Motor neuron (in vitro differentiated cells): ENCODE measurements at regions not wholly inside any gene's neighbourhood (a gene's known extent, or its start where the extent isn't known, plus 50 kb on each side); places are given as distances from the start of the nearest gene placed in this dataset.
A peak's percentile ranks its signal among the peaks of the same experiment; 100 is the strongest.

Experiments used
- ATAC-seq, 8 experiments: fragments of 200-7000 bp; cut with Tn5 transposase; replicated peaks in 6 of 8; 2 replicates each; pipeline ENCODE4 v1.8.0; 2021; ENCODE audit warnings: mild to moderate bottlenecking in 8 of 8, moderate library complexity in 8 of 8
- H3K27ac ChIP-seq, 2 donors: fragments of 250-450 bp; sonication (Bioruptor Pico); 2 replicates each; pipeline ENCODE4 v1.9.0; 2021; ENCODE audit warnings: antibody characterized with exemption in 2 of 2, mild to moderate bottlenecking in 2 of 2, moderate library complexity in 1 of 2
- H3K4me1 ChIP-seq, 2 donors: fragments of 250-450 bp; sonication (Bioruptor Pico); replicated peaks in 1 of 2; 2 replicates each; pipeline ENCODE4 v1.6.1; 2021; ENCODE audit warnings: antibody characterized with exemption in 2 of 2, mild to moderate bottlenecking in 2 of 2, moderate library complexity in 1 of 2
- H3K4me3 ChIP-seq, 5 donors: fragments of 250-450 bp; sonication (Bioruptor Pico); 2 replicates each; pipeline ENCODE4 v1.9.0; 2021; ENCODE audit warnings: antibody characterized with exemption in 5 of 5, mild to moderate bottlenecking in 5 of 5, moderate library complexity in 4 of 5
- WGBS, 10 experiments: fragments of 450-650 bp; shearing (Covaris generic); methylation state at CpG; one replicate each; pipeline ENCODE4 v1.0.0; 2022; 5-methylcytosine and 5-hydroxymethylcytosine counted together
- in situ Hi-C, 9 experiments: fragments of 400-800 bp; cut with MboI; loops; one replicate each; pipeline ENCODE4 v1.15.0; 2021; ENCODE audit warnings: low sequenced_read_pairs in 9 of 9, low pct_unique_long_range_greater_than_20kb in 2 of 9; ENCODE audit not compliant: unreplicated experiment in 9 of 9

DNA sequence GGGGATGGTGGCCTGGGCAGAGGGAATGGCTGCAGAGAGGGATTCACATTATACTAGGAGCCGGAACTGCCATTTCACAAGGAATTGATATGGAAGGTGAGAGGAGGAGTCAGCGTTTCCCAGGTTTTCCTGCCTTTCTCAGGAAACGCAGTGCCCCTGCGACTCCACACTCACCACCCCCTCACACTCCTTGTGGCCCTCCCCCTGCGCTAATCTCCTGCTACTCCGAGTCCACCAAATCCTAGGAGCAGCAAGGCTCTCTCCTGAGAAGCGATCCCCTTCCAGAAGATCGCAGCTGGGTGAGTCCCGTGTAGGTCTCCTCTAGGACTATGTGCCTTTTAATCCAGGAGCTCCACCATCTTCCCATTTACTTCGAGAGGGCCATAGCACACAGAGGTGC lies 140.6 kb downstream of the VAPA start:
- H3K27ac ChIP-seq, result no peak overlapping the region
- ATAC-seq, result no peak
- WGBS, 10 experiments, result 80 to 100% (median 83%) methylated on average over 1 to 3 of the region's 10 CpGs; no CpG with 5 or more reads in 7 of the 10 experiments
- in situ Hi-C loops, result no loop called here
- peaks cover 0 to 6% of the 10 kb centered on the region in 2 donors for H3K4me1 ChIP-seq
- H3K4me3 ChIP-seq, result no peak overlapping the region

DNA sequence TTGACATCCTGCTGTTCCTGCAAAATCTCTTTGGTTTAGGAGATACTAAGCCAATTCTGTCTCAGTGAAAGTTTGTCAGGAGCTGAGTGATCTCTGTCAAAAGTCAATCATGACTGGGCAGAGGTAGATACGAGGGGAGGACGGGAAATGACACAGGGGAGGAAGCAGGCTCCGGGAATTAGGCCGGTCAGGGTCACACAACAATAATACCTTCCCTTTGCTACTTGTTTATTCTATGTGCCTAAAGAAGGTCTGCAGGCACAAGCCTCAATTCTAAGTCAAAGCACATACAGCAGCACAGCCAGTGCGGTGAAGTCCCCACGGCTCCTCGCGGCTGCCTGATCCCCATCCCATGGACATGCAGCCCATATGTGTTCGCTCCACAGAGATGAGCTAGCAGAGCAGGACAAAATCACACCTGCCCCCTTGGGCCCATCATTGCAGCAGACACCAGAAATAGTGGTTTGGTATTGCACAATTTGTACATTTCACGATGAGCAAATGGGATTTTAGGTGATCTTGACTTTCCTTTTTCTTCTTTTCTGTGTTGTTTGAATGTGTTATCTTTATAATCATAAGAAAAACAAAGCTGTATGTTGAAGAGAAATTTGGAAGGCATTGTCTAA lies 141.4 kb downstream of the VAPA start:
- ATAC-seq, result no peak
- in situ Hi-C loops, result no loop called here
- 91 to 100% (median 98%) methylated on average over 1 to 9 of the region's 10 CpGs; no CpG with 5 or more reads in 3 of the 10 experiments for WGBS, 10 experiments
- H3K27ac ChIP-seq, result no peak overlapping the region
- H3K4me1 ChIP-seq, result peaks cover 0 to 6% of the 10 kb centered on the region in 2 donors
- H3K4me3 ChIP-seq, result no peak overlapping the region

DNA sequence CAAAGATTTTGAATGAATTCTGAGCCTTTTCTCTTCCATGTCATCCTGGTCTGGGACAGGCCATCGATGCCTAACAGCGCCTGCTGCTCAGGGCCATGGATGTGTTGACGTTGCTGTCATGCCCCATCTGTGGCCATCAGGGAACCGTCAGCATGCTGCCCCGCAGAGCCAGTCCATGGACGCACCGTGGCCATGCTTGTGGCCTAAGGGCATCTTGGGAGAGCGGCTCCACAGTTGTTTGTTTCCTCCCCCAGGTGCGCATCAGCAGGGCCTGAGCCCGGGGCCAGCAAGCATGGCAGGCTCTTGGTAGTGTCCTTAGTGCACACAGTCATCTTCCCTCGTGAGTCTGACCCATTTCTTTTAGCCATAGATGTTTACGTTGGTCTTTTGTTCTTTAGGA lies 142.7 kb downstream of the VAPA start:
- no peak overlapping the region for H3K27ac ChIP-seq
- H3K4me1 ChIP-seq, result peaks cover 11 to 13% of the 10 kb centered on the region in 2 donors
- no peak for ATAC-seq
- H3K4me3 ChIP-seq, result no peak overlapping the region
- 68 to 100% (median 94%) methylated on average over 1 to 9 of the region's 12 CpGs; no CpG with 5 or more reads in 3 of the 10 experiments for WGBS, 10 experiments
- in situ Hi-C loops, result no loop called here

DNA sequence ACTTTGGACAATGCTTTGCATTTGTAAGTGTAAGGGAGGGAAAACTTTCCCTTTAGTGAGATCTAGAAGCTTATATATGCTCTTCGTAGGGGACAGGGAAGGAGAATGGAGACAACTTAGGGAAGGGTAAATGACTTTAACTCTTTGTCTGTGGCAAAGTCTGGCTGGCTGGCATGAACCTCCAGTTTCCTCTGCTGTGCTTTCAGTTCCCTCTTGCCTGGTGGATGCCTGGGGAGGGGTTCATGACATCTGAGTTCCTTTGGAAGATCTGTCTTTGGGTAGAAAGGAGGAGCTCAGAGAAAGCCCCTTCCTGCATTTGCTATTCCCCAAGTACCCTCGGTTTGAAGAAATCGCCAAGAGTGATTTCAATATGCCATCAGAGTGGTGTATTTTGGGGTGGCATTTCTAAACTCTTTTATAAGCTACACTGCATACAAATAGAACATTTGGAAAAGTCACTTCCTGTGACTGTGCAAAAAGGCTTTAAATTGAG lies 143.6 kb downstream of the VAPA start:
- no peak overlapping the region for H3K4me3 ChIP-seq
- WGBS, 10 experiments, result 14 to 100% (median 85%) methylated on average over 1 to 3 of the region's 3 CpGs; no CpG with 5 or more reads in 5 of the 10 experiments
- in situ Hi-C loops, result no loop called here
- ATAC-seq, result peak in 2 of 8 experiments; percentile 3 to 32
- H3K4me1 ChIP-seq, result peaks cover 16 to 19% of the 10 kb centered on the region in 2 donors
- no peak overlapping the region for H3K27ac ChIP-seq

DNA sequence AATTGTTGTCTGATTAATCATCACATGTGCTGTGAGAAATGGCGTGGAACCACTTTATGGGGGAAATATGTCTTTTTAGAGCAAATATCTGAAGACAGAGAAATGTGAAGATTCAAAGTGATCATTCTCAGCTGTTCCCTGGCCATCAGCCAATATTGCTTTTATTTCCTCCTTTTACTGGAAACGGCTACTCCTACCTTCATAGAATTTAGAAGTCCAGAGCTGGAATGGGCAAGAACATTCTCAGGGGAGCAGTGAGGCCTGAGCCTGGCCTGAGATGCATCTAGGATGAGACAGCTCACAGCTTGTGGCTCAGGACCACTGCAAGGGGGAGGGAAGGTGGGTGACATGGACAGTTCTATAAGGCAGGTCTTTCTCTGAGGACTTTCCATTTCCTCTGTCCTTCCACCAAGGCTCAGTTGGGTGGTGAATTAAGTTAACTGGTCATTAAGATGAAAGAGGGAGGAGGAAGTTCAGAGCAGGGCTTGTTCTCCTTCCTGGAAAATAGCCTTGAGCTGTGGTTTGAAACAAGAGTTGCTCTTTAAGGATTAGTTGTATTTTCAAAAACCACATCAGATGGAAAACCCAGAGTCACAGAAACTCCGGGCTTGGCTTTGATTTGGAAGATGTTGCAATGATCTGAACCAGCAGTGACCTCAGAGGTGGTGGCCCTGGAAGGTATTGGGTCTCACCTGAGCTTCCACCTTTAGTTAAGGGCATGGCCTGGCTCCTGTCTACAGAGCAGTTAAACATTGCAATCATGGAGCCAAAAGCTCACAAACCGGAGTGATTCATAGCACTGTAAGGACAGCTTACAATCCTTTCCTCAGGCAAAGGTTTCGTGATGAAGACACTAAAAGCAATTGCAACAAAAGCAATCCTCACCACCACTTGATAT lies 144.3 kb downstream of the VAPA start:
- in situ Hi-C loops, result no loop called here
- H3K4me3 ChIP-seq, result no peak overlapping the region
- ATAC-seq, result peak in 4 of 8 experiments; percentile 30 to 59 (median 48)
- H3K4me1 ChIP-seq, result peaks cover 18 to 25% of the 10 kb centered on the region in 2 donors
- WGBS, 10 experiments, result 11 to 96% (median 87%) methylated on average over 2 to 5 of the region's 5 CpGs; no CpG with 5 or more reads in 1 of the 10 experiments
- H3K27ac ChIP-seq, result no peak overlapping the region

DNA sequence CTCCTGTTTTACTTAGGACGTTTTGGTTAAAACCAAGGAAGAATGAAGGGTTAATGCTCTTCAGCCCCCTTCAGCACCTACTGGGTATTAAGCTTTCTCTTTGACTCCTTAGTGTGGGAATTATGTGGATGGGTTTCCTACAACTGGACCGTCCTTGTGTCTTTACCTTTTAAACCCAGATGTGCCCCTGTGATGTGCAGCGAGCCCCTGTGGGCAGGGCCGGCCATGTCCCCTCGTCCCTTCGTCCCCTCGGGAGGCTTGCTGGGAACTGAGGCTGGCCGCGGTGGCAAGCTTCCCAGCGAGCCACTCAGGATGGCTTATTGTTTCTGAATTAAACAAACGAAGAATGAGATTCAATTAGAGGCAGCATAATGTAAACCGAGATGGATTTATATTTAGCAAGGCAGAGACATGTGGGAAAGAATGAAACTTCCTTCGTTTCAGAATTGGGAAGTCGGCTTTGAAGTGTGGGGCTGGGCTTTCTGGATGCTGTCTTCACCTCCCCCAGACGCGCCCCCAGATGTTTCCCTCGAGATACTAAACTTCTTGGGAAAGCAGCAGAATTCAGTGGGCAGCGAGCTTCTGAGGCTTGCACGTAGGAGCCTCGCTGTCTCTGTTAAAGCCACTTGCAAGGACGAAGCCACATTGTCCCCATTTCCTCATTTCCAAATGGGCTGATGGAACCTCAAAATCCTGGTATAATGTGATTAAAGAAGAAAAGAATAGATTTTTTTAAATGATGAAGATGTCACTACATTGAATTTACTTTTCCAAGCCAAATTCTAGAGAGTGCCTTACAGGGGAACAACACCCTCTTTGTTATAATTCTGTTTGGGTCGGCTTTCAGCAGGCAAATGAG lies 146.0 kb downstream of the VAPA start:
- Histone ChIP-seq H3K4me1 (peaks cover 18 to 25% of the 10 kb centered on the region in 2 donors), H3K4me3 (no peak overlapping the region), H3K27ac (no peak overlapping the region)
- no peak for ATAC-seq
- WGBS, 10 experiments, result 19 to 87% (median 70%) methylated on average over 1 to 11 of the region's 22 CpGs; no CpG with 5 or more reads in 1 of the 10 experiments
- in situ Hi-C loops, result no loop called here

DNA sequence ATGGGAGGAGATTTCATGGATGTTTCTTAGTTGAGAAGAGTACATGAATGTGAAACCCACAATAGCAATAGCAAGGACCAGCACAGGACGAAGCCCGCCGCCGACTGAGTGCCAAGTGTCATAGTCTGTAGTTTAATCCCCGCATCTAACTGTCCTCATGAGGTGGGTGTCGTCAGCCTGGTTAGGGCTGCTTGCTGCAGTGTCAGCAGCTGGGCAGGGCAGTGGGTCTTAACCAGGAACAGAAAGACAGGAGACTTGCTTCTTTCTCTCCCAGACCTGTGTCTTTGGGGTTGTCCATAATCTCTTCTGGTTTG lies 146.6 kb downstream of the VAPA start:
- H3K4me3 ChIP-seq, result no peak overlapping the region
- no peak for ATAC-seq
- in situ Hi-C loops, result no loop called here
- WGBS, 10 experiments, result 48 to 100% (median 82%) methylated on average over 1 to 5 of the region's 6 CpGs; no CpG with 5 or more reads in 4 of the 10 experiments
- H3K27ac ChIP-seq, result peak overlapping the region in 1 of 2 donors; percentile 26
- H3K4me1 ChIP-seq, result peaks cover 18 to 25% of the 10 kb centered on the region in 2 donors

DNA sequence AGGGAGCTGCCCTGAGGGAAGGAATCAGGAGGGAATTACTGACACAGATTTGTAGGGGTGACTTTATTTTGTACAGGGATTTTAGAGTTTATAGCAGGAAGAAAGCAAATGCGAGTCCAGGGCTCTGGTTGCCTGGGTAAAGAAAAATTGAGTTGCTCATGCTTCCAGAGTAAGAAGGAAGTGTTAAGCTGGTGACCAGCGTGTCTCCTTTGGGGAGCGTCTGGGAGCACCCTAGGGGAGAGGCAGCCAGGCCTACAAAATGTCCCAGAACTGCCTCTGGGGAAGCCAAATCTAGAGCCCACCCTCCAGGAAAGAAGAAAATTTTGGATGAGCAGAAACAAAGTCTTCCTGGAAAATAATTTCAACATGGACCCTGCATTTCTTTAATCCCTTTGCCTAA lies 147.0 kb downstream of the VAPA start:
- ATAC-seq, result no peak
- Histone ChIP-seq H3K27ac (peak overlapping the region in 1 of 2 donors; percentile 26), H3K4me3 (no peak overlapping the region), H3K4me1 (peaks cover 18 to 25% of the 10 kb centered on the region in 2 donors)
- in situ Hi-C loops, result no loop called here
- WGBS, 10 experiments, result 83 to 100% (median 100%) methylated on average over 1 to 3 of the region's 3 CpGs; no CpG with 5 or more reads in 2 of the 10 experiments

DNA sequence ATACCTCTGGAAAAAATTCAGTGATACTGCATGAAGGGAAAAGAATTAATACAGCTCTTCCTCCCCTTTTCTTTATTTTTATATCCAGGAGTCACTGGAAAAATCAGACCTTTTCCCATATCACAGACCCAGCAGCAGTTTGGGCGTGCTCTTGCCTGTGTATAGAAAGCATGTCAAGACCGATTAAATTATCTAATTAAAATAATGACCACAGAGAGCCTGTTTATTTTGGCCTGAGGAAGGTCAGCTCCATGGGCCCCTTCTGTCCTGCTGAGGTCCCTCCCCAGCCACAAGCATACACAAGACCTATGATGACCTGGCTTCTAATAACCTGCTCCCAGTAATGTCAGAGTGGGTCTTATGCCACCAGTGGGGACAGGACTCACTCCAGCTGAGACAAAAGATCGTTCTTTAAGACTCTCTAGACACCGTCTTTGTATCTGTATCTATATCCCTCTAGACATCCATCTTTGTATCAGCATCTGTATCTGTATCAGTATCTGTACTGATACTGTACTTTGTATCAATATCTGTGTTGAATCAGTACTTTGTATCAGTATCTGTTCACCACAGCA lies 147.8 kb downstream of the VAPA start:
- peaks cover 18 to 25% of the 10 kb centered on the region in 2 donors for H3K4me1 ChIP-seq
- no peak overlapping the region for H3K4me3 ChIP-seq
- in situ Hi-C loops, result no loop called here
- WGBS, 10 experiments, result 70 to 100% (median 93%) methylated on average over 2 to 4 of the region's 4 CpGs; no CpG with 5 or more reads in 1 of the 10 experiments
- no peak overlapping the region for H3K27ac ChIP-seq
- peak in 3 of 8 experiments; percentile 2 to 10 (median 5) for ATAC-seq

DNA sequence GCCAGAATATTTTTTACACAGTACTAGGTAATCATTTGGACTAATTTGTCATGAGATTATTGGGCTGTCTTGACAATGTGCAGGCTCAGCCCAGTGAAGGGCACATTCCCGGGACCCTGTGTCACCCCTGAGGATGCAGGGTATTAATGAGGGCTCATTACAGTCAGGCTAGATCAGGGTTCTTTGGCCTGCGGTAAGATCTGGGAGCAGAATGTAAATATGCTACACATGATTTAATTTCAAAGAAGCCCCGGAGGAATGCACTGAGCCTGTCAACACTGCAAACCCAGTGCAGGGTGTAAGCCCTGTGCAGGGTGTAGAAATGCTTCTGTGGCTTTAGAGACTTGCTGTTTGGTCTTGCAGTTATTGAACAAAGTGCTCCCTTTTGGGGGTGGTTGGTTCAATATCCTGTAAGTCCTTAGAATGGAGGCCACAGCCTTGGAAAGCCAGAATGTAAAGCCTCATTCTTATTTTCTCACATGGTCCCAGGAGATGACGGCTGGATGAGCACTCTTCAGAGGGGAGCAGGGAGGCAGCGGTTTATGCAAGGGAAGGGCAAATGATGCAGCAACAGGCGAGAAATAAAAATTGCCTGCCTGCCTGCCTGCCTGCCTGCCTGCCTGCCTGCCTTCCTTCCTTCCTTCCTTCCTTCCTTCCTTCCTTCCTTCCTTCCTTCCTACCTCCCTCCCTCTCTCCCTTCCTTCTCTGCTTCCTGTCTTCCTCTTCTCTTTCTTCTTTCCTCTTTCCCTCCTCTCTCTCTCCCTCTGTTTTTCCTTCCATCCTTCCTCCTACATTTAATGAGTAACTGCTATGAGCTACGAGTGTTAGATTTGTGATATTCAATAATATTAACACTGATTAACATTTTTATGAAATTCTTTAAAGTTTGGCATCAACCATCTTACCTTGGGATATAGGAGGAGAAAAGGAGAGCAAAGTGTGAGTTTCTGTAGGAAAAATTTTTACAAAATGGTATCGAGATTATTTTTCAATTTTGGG lies 148.8 kb downstream of the VAPA start:
- H3K4me1 ChIP-seq, result peaks cover 18 to 25% of the 10 kb centered on the region in 2 donors
- WGBS, 10 experiments, result 40 to 100% (median 69%) methylated on average over 1 to 6 of the region's 8 CpGs
- no peak overlapping the region for H3K4me3 ChIP-seq
- H3K27ac ChIP-seq, result peak overlapping the region in 1 of 2 donors; percentile 32
- ATAC-seq, result peak; percentile 74 to 95 (median 90)
- in situ Hi-C loops, result no loop called here

DNA sequence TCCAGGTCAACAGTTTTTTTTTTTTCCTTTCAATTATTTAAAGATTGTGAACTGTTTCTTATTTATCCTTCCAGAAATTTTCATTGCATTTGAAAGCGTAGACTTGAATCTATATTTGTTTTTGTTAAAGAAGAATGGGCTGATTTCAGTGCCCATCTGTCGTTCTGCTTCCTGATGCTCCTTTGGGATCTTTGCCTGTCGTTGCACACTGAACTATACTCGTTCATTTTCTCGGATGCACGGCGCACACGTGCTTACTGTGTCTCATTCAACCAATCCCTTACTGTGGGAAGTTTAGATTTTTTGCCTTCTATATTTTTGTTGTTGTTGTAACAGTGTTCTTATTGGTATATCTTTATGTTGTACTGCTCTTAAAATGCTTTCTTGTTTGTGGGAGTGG lies 149.7 kb downstream of the VAPA start:
- ATAC-seq, result no peak
- Histone ChIP-seq H3K4me1 (peaks cover 18 to 25% of the 10 kb centered on the region in 2 donors), H3K27ac (no peak overlapping the region), H3K4me3 (no peak overlapping the region)
- in situ Hi-C loops, result no loop called here
- WGBS, 10 experiments, result 66 to 100% (median 84%) methylated on average over 3 to 8 of the region's 8 CpGs
